ENCODE measurements at regions not wholly inside any gene's neighbourhood (a gene's known extent, or its start where the extent isn't known, plus 50 kb on each side); places are given as distances from the start of the nearest gene placed in this dataset.

- TF ChIP-seq GLIS3 (CRISPR knock-in tag; IDR thresholded peaks at IDR 0.05) (no peak), TOX (CRISPR knock-in tag; IDR thresholded peaks at IDR 0.05; ENCODE audit: borderline replicate concordance) (no peak), TSHZ2 (CRISPR knock-in tag; IDR thresholded peaks at IDR 0.05) (no peak), ZFP3 (CRISPR knock-in tag; IDR thresholded peaks at IDR 0.05) (no peak), ISL1 (CRISPR knock-in tag; IDR thresholded peaks at IDR 0.05) (no peak), POU6F1 (CRISPR knock-in tag; IDR thresholded peaks at IDR 0.05; ENCODE audit: borderline replicate concordance, low read depth) (no peak), ARNTL (CRISPR knock-in tag; IDR thresholded peaks at IDR 0.05; ENCODE audit: borderline replicate concordance, low read depth) (no peak), PATZ1 (CRISPR knock-in tag; IDR thresholded peaks at IDR 0.05; ENCODE audit: borderline replicate concordance) (no peak), ZFP30 (CRISPR knock-in tag; IDR thresholded peaks at IDR 0.05) (no peak), CREB5 (CRISPR knock-in tag; IDR thresholded peaks at IDR 0.05; ENCODE audit: low read depth) (no peak), ZC3H10 (CRISPR knock-in tag; IDR thresholded peaks at IDR 0.05) (no peak), CSDC2 (CRISPR knock-in tag; IDR thresholded peaks at IDR 0.05) (no peak), SNAI2 (CRISPR knock-in tag; IDR thresholded peaks at IDR 0.05) (no peak)
These were observed 107.6 kb upstream of the CSF3R start for GRCh38 chr1:36590264-36590663.
